PC-3 (cell line): ENCODE measurements at regions not wholly inside any gene's neighbourhood (a gene's known extent, or its start where the extent isn't known, plus 50 kb on each side); places are given as distances from the start of the nearest gene placed in this dataset.

ENCODE experiments used
- ATAC-seq: fragments of 200-7000 bp; cut with Tn5 transposase; 2 replicates; pipeline ENCODE4 v1.9.1; 2020; ENCODE audit warnings: mild to moderate bottlenecking, moderate library complexity
- BruUV-seq: library from RNA; stranded (reverse); fragments of 400-500 nt; replicated peaks from 2 replicates; lab custom pipeline; 2021; lab: Mats Ljungman, UMichigan
- CTCF ChIA-PET: fragments of 300-600 bp; sonication (Branson Sonifier 250); formaldehyde crosslinking; loops from one replicate; lab custom pipeline; 2022; ENCODE audit warnings: antibody characterized with exemption; lab: Charles Lee
- POLR2A ChIA-PET: fragments of 300-600 bp; sonication (Branson Sonifier 250); formaldehyde crosslinking; loops from one replicate; lab custom pipeline; 2022; ENCODE audit warnings: antibody characterized with exemption; ENCODE audit not compliant: unreplicated experiment; lab: Charles Lee
- DNase-seq: peaks from one replicate; pipeline ENCODE4 v3.0.0-alpha.2; 2015
- H2AFZ ChIP-seq: fragments of 300-600 bp; sonication (generic); 2 replicates; pipeline ENCODE4 v1.6.0; 2016; ENCODE audit warnings: antibody characterized with exemption, low read length
- H3F3A ChIP-seq: fragments of 300-600 bp; sonication (generic); one replicate; pipeline ENCODE4 v1.6.0; 2017; ENCODE audit warnings: antibody characterized with exemption, low read length, control low read depth, mild to moderate bottlenecking; ENCODE audit not compliant: unreplicated experiment
- H3K27ac ChIP-seq: fragments of 300-600 bp; sonication (generic); 2 replicates; pipeline ENCODE4 v1.5.1; 2016; ENCODE audit warnings: mild to moderate bottlenecking, low read length
- H3K27me3 ChIP-seq: fragments of 300-600 bp; sonication (generic); 2 replicates; pipeline ENCODE4 v1.6.1; 2016; ENCODE audit warnings: low read length, mixed read lengths
- H3K36me3 ChIP-seq: fragments of 300-600 bp; sonication (generic); 2 replicates; pipeline ENCODE4 v1.6.1; 2016; ENCODE audit warnings: low read depth, mixed run types, low read length, mixed read lengths
- H3K4me1 ChIP-seq: fragments of 300-600 bp; sonication (generic); 2 replicates; pipeline ENCODE4 v1.5.1; 2016; ENCODE audit warnings: low read length; ENCODE audit not compliant: insufficient read depth
- H3K4me2 ChIP-seq: fragments of 300-600 bp; sonication (generic); 2 replicates; pipeline ENCODE4 v1.6.0; 2016; ENCODE audit warnings: low read length
- H3K4me3 ChIP-seq: fragments of 300-600 bp; sonication (generic); 2 replicates; pipeline ENCODE4 v1.5.1; 2016; ENCODE audit warnings: mild to moderate bottlenecking, low read length, mixed read lengths
- H3K79me2 ChIP-seq: fragments of 300-600 bp; sonication (generic); 2 replicates; pipeline ENCODE4 v1.6.1; 2017; ENCODE audit warnings: low read length, mixed read lengths
- H3K9ac ChIP-seq: fragments of 300-600 bp; sonication (generic); 2 replicates; pipeline ENCODE4 v1.6.0; 2016; ENCODE audit warnings: mild to moderate bottlenecking, low read length
- H3K9me2 ChIP-seq: fragments of 300-600 bp; sonication (generic); replicated peaks from 2 replicates; pipeline ENCODE4 v1.6.1; 2016; ENCODE audit warnings: mixed run types, low read length, mixed read lengths
- H3K9me3 ChIP-seq: fragments of 300-600 bp; sonication (generic); 2 replicates; pipeline ENCODE4 v1.6.1; 2016; ENCODE audit warnings: low read length, mixed read lengths
- H4K20me1 ChIP-seq: fragments of 300-600 bp; sonication (generic); 2 replicates; pipeline ENCODE4 v1.6.1; 2016; ENCODE audit warnings: low read length, mixed read lengths
- CTCF ChIP-seq: fragments of 300-600 bp; sonication (generic); conservative IDR thresholded peaks from 2 replicates; pipeline ENCODE4 v1.5.1; 2017; ENCODE audit warnings: antibody characterized with exemption, low read depth, mild to moderate bottlenecking, low read length
- EZH2 ChIP-seq: fragments of 300-600 bp; sonication (generic); IDR thresholded peaks from one replicate; pipeline ENCODE4 v1.6.1; 2017; ENCODE audit warnings: antibody characterized with exemption, mild to moderate bottlenecking, low read length; ENCODE audit not compliant: unreplicated experiment
- EZH2phosphoT487 ChIP-seq: fragments of 300-600 bp; sonication (generic); IDR thresholded peaks from 2 replicates; pipeline ENCODE4 v1.6.1; 2018; ENCODE audit warnings: mild to moderate bottlenecking, antibody characterized with exemption, low read length, borderline replicate concordance
- intact Hi-C: fragments of 100-400 bp; cut with micrococcal nuclease; formaldehyde crosslinking; loops from 2 replicates; pipeline ENCODE4 v1.9.0; 2023

GRCh38 chr3:5653426-5654143, 466.1 kb downstream of the EDEM1 start:
- intact Hi-C loops = no loop called here
- CTCF ChIA-PET = no interaction called here

GRCh38 chr3:5657106-5657505, 469.6 kb downstream of the EDEM1 start:
- Histone ChIP-seq H3K4me1 (no peaks in the 10 kb centered on the region), H3K9ac (no peak overlapping the region), H3K9me3 (0 out of 2 replicates have a peak, but pooled peaks cover 9% of the 10 kb centered on the region), H3K27me3 (no peaks in the 10 kb centered on the region), H3K79me2 (no peaks in the 10 kb centered on the region), H4K20me1 (no peaks in the 10 kb centered on the region), H3K4me3 (no peak overlapping the region), H3K9me2 (no peaks in the 10 kb centered on the region), H3K27ac (no peak overlapping the region), H3F3A (no peaks in the 10 kb centered on the region), H2AFZ (no peak overlapping the region), H3K4me2 (no peak overlapping the region), H3K36me3 (no peaks in the 10 kb centered on the region)
- BruUV-seq = no TSS peak
- no peak for ATAC-seq
- TF ChIP-seq CTCF (no peak), EZH2phosphoT487 (no peak), EZH2 (no peak)
- DNase-seq = no peak
- CTCF ChIA-PET = no interaction called here
- POLR2A ChIA-PET = no interaction called here
- intact Hi-C loops = no loop called here

More at GRCh38 chr3:5653426-5654143, 466.1 kb downstream of the EDEM1 start:
- Histone ChIP-seq H3K36me3 (no peaks in the 10 kb centered on the region), H2AFZ (no peak overlapping the region), H3K27ac (no peak overlapping the region), H3K9me3 (0 out of 2 replicates have a peak, but pooled peaks cover 9% of the 10 kb centered on the region), H3K79me2 (no peaks in the 10 kb centered on the region), H3K9ac (no peak overlapping the region), H3K4me1 (no peaks in the 10 kb centered on the region), H3K9me2 (no peaks in the 10 kb centered on the region), H4K20me1 (no peaks in the 10 kb centered on the region), H3F3A (no peaks in the 10 kb centered on the region), H3K4me2 (no peak overlapping the region), H3K4me3 (no peak overlapping the region), H3K27me3 (no peaks in the 10 kb centered on the region; the same call in 1 of the 2 replicates)
- no peak for DNase-seq
- ATAC-seq = no peak
- POLR2A ChIA-PET = no interaction called here
- TF ChIP-seq EZH2 (no peak), CTCF (no peak), EZH2phosphoT487 (no peak)
- BruUV-seq = no TSS peak

- Histone ChIP-seq H3K9ac (no peak overlapping the region), H3K4me1 (no peaks in the 10 kb centered on the region), H3K36me3 (no peaks in the 10 kb centered on the region), H3K9me3 (peaks cover 19% of the 10 kb centered on the region; the same call in 1 of the 2 replicates), H3F3A (no peaks in the 10 kb centered on the region), H3K9me2 (no peaks in the 10 kb centered on the region), H3K79me2 (no peaks in the 10 kb centered on the region), H2AFZ (no peak overlapping the region), H3K4me3 (no peak overlapping the region), H4K20me1 (no peaks in the 10 kb centered on the region), H3K27ac (no peak overlapping the region), H3K4me2 (no peak overlapping the region), H3K27me3 (no peaks in the 10 kb centered on the region)
- intact Hi-C loops = no loop called here
- DNase-seq (no peak), ATAC-seq (no peak)
- POLR2A ChIA-PET = no interaction called here
- BruUV-seq = no TSS peak
- CTCF ChIA-PET = no interaction called here
- no peak for TF ChIP-seq EZH2phosphoT487
- no peak for TF ChIP-seq CTCF
- no peak for TF ChIP-seq EZH2
Observed at GRCh38 chr3:5663601-5664000, 476.1 kb downstream of the EDEM1 start.
